Duodenal mucosa (tissue), 2 donors: ENCODE measurements at regions not wholly inside any gene's neighbourhood (a gene's known extent, or its start where the extent isn't known, plus 50 kb on each side); places are given as distances from the start of the nearest gene placed in this dataset.

ENCODE experiments used
- H3K27ac ChIP-seq: one replicate; pipeline ENCODE4 v1.7.0; 2013; ENCODE audit warnings: low read depth, low read length
- H3K27me3 ChIP-seq, 2 donors: one replicate each; pipeline ENCODE4 v1.7.0; 2013; ENCODE audit warnings: low read length in 2 of 2, control low read depth in 1 of 2; ENCODE audit not compliant: insufficient read depth in 2 of 2, control insufficient read depth in 1 of 2
- H3K36me3 ChIP-seq, 2 donors: one replicate each; pipeline ENCODE4 v1.7.0; 2013; ENCODE audit warnings: low read length in 2 of 2, control low read depth in 1 of 2; ENCODE audit not compliant: insufficient read depth in 2 of 2, control insufficient read depth in 1 of 2
- H3K4me1 ChIP-seq, 2 donors: one replicate each; pipeline ENCODE4 v1.7.0; 2013; ENCODE audit warnings: low read length in 2 of 2, control low read depth in 1 of 2; ENCODE audit not compliant: insufficient read depth in 2 of 2, control insufficient read depth in 1 of 2
- H3K4me3 ChIP-seq, 2 donors: one replicate each; pipeline ENCODE4 v1.7.0; 2013; ENCODE audit warnings: low read length in 2 of 2, low read depth in 1 of 2
- H3K9ac ChIP-seq, 2 donors: one replicate each; pipeline ENCODE4 v1.7.0; 2013; ENCODE audit warnings: low read length in 2 of 2, low read depth in 1 of 2
- H3K9me3 ChIP-seq, 2 donors: one replicate each; pipeline ENCODE4 v1.7.0; 2013; ENCODE audit warnings: low read length in 2 of 2, control low read depth in 1 of 2; ENCODE audit not compliant: control insufficient read depth in 1 of 2

DNA sequence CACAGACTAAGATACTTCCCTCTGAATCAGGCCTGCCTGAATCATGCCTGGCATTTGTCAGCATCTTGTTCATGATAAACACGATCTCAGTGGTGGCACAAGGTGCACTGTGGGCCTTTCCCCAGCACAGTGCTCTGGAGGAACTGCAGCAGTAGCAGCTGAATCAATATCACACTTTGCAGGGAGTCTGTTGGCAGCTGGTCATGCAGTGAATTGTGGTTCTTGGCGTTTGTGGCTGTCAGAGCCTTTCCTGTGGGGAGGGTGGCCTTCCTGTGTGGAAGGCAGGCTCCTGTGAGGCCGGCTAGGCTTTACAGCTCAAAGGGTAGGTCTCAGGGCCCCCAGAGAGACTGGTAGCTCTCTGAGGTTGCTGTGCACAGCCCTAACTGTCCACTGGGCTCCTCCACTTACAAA, 54.4 kb upstream of the TLE3 start:
- Histone ChIP-seq H3K36me3 (no peaks in the 10 kb centered on the region), H3K4me3 (no peak overlapping the region), H3K27ac (no peak overlapping the region), H3K9me3 (no peaks in the 10 kb centered on the region), H3K4me1 (peaks cover 35 to 46% of the 10 kb centered on the region in 2 donors), H3K9ac (no peak overlapping the region), H3K27me3 (no peaks in the 10 kb centered on the region)

DNA sequence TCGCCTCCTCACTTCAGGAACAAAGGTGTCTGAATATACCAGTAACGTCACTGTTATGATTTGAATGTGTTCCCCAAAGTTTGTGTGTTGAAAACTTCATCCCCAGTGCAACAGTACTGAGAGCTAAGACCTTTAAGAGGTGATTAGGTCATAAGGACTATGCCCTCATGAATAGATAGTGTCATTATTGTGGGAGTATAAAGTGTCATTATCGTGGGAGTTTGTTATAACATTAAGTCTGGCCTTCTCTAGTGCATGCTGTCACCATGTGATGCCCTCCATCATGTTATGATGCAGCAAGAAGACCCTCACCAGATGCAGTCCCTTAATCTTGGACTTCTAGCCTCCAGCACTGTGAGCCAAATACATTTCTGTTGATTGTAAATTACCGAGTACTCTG, 53.7 kb upstream of the TLE3 start:
- Histone ChIP-seq H3K9me3 (no peaks in the 10 kb centered on the region), H3K4me3 (no peak overlapping the region), H3K27ac (no peak overlapping the region), H3K9ac (no peak overlapping the region), H3K27me3 (no peaks in the 10 kb centered on the region), H3K36me3 (no peaks in the 10 kb centered on the region), H3K4me1 (peaks cover 31 to 39% of the 10 kb centered on the region in 2 donors)

DNA sequence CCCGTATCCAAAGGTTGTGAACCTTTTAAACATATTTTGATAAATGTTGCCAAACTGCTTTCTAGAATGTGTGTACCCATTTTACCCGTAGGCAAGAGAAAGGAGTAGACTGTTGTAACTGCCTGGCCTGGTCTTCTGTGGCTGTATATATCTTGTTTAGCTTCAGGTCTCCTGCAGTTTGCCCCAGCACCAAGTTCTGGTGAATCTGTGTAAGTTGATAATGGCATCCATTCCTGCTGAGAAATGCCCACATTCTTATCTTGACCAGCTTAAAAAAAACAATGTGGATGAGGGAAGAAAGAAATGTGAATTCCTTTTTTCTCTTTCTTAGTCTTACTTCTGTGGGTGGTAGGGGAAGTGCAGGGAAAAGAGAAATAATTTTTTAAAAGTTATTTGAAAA, 53.3 kb upstream of the TLE3 start:
- no peaks in the 10 kb centered on the region for H3K36me3 ChIP-seq
- H3K27me3 ChIP-seq = no peaks in the 10 kb centered on the region
- no peak overlapping the region for H3K4me3 ChIP-seq
- no peak overlapping the region for H3K27ac ChIP-seq
- H3K9me3 ChIP-seq = no peaks in the 10 kb centered on the region
- H3K9ac ChIP-seq = no peak overlapping the region
- peaks cover 31 to 37% of the 10 kb centered on the region in 2 donors for H3K4me1 ChIP-seq

- H3K4me1 ChIP-seq = peaks cover 30 to 34% of the 10 kb centered on the region in 2 donors
- no peaks in the 10 kb centered on the region for H3K9me3 ChIP-seq
- no peak overlapping the region for H3K9ac ChIP-seq
- no peak overlapping the region for H3K27ac ChIP-seq
- no peak overlapping the region for H3K4me3 ChIP-seq
- no peaks in the 10 kb centered on the region for H3K27me3 ChIP-seq
- no peaks in the 10 kb centered on the region for H3K36me3 ChIP-seq
Measured at GRCh38 chr15:70150405-70150747, 52.7 kb upstream of the TLE3 start.

DNA sequence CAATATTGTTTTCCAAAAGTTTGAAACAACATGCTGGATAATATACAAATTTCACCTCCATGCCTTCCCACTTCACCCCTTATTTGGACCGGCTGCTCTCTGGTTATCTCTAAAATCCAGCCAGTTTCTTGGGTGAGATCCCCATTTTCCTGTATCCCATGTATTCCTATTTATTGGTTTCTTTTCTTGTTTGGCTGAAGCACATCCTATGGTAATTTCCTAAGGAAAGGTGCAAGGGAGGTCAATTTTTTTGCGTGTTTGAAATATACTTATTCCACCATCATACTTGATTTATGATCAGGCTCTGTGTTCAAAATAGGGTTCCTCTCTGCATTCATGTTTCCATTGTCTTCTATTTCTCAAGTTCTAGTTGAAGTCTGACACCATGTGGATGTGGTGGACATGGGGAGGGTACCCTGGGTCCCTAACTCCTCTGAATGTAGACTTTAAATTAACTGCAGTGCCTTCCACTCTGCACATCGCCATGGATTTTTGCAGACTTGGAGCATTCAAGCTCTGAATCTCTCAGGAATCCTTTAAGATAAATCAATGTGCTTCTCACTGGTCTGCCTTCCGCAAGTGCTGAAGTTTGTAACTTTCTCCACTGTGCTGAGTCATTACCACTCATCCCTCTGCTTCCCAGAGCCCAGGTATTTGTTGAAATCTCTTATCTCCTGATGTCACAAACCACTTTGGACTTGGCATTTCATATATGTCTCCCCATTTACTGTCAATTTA, 52.1 kb upstream of the TLE3 start:
- Histone ChIP-seq H3K27ac (no peak overlapping the region), H3K4me3 (no peak overlapping the region), H3K9ac (no peak overlapping the region), H3K9me3 (no peaks in the 10 kb centered on the region), H3K4me1 (peaks cover 25 to 28% of the 10 kb centered on the region in 2 donors), H3K36me3 (no peaks in the 10 kb centered on the region), H3K27me3 (no peaks in the 10 kb centered on the region)

GRCh38 chr15:70147778-70148177, 50.1 kb upstream of the TLE3 start:
- Histone ChIP-seq H3K27ac (no peak overlapping the region), H3K27me3 (no peaks in the 10 kb centered on the region), H3K9ac (no peak overlapping the region), H3K9me3 (no peaks in the 10 kb centered on the region), H3K36me3 (no peaks in the 10 kb centered on the region), H3K4me3 (no peak overlapping the region), H3K4me1 (peaks cover 12% of the 10 kb centered on the region in 2 donors)
